Cardiac fibroblast (primary cell): ENCODE measurements at regions not wholly inside any gene's neighbourhood (a gene's known extent, or its start where the extent isn't known, plus 50 kb on each side); places are given as distances from the start of the nearest gene placed in this dataset.
"Not testable (repeated sequence)": the region's sequence is repeated elsewhere in the genome, so short reads cannot be mapped to it uniquely, and the experiment has no call there.

Experiments
- DNase-seq, 2 donors: peaks; one replicate each; pipeline versions ENCODE4 v3.0.0 to v3.0.0-alpha.2; 2010; ENCODE audit warnings: low read depth in 2 of 2
- H3K4me3 ChIP-seq, 2 donors: replicated peaks in 1 of 2; 1 replicate in 1 of 2; 2 replicates in 1 of 2; pipeline ENCODE4 v1.5.1; 2011; ENCODE audit warnings: low read depth in 2 of 2, low read length in 2 of 2, mild to moderate bottlenecking in 2 of 2, moderate library complexity in 1 of 2
- TF ChIP-seq, protein P1 (sequence below): IDR thresholded peaks from one replicate; pipeline ENCODE4 v1.5.1; 2011; ENCODE audit warnings: low read depth, mild to moderate bottlenecking, low read length, inconsistent platforms

DNA sequence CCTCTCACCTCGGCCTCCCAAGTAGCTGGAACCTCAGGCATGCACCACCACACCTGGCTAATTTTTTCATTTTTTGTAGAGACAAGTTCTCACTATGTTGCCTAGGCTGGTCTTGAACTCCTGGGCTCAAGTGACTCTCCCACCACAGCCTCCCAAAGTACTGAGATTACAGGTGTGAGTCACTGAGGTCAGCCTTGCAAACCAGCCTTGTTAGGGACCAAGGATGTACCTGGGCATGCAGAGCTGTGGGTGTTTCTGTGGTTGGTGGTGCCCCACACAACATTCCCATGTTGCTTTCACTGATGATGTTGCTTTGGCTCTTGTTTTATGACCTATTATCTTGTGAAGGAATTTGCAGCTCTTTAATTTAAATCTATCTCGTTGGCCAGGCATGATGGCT lies 54.8 kb downstream of the OTUD1 start:
- no peak overlapping the region for H3K4me3 ChIP-seq
- TF ChIP-seq, protein P1, sequence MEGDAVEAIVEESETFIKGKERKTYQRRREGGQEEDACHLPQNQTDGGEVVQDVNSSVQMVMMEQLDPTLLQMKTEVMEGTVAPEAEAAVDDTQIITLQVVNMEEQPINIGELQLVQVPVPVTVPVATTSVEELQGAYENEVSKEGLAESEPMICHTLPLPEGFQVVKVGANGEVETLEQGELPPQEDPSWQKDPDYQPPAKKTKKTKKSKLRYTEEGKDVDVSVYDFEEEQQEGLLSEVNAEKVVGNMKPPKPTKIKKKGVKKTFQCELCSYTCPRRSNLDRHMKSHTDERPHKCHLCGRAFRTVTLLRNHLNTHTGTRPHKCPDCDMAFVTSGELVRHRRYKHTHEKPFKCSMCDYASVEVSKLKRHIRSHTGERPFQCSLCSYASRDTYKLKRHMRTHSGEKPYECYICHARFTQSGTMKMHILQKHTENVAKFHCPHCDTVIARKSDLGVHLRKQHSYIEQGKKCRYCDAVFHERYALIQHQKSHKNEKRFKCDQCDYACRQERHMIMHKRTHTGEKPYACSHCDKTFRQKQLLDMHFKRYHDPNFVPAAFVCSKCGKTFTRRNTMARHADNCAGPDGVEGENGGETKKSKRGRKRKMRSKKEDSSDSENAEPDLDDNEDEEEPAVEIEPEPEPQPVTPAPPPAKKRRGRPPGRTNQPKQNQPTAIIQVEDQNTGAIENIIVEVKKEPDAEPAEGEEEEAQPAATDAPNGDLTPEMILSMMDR: no peak
- no peak for DNase-seq

DNA sequence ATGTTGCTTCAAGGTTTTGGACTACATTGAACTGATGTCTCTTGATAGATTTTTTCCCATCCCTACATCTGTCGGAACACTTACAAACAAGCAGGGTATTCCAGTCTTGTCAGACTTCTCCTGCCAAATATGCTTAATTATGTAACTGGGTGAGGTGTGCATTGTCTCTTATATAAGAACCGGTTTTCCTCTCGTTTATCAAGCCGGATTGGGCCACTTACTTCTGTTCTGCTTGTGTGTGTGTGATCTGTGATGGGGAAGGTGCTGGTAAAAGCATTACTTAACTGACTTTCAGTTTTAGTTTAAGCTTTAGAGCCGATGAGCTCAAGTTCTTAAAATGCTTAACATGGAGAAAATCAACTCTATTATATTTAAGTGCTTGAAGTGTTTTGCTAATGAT lies 57.9 kb downstream of the OTUD1 start:
- TF ChIP-seq, protein P1: no peak
- no peak for DNase-seq
- no peak overlapping the region for H3K4me3 ChIP-seq

DNA sequence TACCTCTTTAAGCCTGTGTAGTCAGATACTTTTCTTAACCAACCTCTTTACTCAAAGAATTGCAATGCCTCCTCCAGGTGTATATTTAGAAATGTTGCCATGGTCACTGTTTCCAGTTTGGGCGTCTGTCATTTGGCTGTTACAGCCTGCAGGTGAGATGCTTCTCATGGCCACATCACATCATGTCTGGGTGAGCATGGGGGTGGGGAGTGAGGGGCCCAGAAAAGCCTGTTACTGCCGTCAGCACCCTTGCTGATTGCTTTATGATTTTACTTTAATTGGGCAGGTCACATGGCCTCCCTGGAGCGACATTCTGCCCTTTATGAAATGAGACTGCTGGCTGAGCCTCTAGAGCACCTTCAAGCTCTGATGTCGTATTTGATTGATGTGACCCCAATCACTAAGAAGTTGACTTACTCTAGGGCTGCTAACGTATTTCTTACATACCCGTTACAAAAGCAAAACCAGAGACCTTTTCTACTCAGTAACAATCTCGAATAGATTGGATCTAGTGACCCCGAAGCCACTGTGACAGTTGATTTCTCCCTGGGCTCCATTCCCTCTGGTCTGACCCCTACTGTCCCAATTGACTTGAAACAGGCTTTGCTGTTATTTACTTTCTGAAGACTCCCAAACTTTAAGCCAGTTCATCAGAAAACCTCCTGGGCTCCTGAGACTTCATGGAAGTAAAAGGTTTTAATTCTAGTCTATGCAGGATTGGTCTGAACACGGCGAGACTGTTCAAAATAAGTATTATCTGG lies 60.7 kb downstream of the OTUD1 start:
- H3K4me3 ChIP-seq: no peak overlapping the region
- no peak for DNase-seq
- TF ChIP-seq, protein P1: no peak

DNA sequence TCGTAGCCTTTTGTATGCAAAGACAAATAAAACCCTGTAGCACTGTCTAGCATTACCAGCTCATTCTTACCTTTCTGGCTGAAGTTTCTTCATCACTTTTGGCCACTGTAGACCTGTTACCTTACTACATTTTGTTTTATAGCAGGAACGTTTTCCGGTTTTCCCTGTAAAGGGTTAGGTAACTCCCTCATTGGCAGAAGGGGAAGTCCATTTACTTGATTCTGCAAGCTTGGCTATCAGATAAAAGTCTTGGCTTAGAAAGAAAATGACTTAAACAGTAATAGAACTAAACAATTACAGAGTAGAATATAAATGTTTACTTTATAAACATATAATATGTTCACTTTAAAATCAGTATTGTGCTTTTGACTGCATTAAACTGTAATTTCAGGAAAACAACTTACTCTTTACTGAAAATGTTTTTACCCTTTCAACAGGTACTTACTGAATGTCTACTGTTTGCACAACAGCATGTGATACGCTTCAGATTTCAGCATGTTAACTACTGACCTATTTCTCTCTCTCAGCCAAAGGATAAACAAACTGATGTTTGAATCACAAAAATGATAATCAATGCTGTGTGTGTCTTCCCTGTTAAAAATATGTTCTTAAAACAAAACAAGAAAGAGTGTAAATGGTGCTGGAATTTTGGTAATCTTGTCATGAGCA lies 67.1 kb downstream of the OTUD1 start:
- TF ChIP-seq, protein P1: no peak
- H3K4me3 ChIP-seq: no peak overlapping the region

DNA sequence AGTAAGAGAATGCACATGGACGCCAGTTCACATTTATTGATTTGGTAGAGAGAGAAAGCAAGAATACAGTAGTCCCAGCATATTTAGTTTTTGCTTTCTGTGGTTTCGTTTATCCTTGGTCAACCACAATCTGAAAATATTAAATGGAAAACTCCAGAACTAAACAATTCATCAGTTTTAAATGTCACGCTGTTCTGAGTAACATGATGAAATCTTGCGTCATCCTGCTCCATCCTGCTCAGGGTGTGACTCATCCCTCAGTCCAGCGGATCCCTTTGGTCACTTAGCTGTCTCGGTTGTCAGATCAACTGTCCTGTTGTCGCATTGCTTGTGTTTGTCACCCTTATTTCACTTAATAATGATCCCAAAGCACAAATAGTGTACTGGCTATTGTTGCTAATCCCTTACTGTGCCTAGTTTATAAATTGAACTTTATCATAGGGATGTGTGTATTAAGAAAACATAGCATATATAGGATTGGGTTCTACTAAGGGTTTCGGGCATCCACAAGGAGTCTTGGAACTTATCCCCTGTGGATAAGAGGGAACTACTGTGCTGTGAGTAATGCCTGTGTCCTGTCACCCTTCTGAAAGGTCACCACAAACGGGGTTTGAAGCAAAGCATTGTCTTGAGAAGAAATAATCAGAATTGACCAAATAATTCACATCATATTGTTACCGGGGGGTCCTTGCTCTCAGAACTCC lies 73.6 kb downstream of the OTUD1 start:
- no peak overlapping the region for H3K4me3 ChIP-seq
- DNase-seq: peak; percentile 47 to 81
- TF ChIP-seq, protein P1: no peak

More for the DNA sequence above, 67.1 kb downstream of the OTUD1 start:
- no peak for DNase-seq

DNA sequence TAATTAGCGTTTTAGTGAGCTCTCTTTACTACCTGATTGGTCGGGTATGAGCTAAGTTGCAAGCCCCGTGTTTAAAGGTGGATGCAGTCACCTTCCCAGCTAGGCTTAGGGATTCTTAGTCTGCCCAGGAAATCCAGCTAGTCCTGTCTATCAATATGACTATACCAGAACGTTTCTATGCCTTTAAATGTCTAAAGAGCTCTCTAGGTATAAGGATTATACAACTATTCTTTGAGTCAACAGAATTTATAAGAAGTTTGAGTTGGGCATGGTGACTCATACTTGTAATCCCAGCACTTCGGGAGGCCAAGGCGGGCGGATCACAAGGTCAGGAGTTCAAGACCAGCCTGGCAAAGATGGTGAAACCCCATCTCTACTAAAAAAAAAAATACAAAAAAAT lies 74.7 kb downstream of the OTUD1 start:
- DNase-seq, H3K4me3 ChIP-seq: not testable (repeated sequence)

DNA sequence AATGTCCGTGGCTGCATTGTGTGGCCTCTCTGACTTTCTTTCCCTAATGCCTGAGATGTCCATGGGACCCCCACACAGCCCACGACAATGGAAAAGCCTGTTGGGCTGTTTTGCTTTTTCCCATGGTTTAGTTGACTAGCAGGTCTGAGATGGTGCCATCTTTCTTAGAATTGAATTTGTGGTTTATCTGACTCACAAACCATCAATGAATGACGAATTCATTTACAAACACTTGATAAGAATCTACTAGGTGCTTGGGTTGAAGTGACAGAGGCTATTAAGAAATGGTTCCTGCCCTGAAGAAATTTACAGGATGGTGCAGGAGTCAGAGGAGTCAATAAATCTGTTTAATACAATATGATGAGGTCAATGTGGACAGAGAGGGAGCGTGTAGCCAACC lies 75.4 kb downstream of the OTUD1 start:
- H3K4me3 ChIP-seq: no peak overlapping the region
- no peak for DNase-seq
- TF ChIP-seq, protein P1: no peak
